IMR-90 (cell line): ENCODE measurements at regions not wholly inside any gene's neighbourhood (a gene's known extent, or its start where the extent isn't known, plus 50 kb on each side); places are given as distances from the start of the nearest gene placed in this dataset.
A peak's percentile ranks its signal among the peaks of the same experiment; 100 is the strongest.

Experiments
- ATAC-seq: fragments of 200-7000 bp; cut with Tn5 transposase; 2 replicates; pipeline ENCODE4 v1.9.1; 2020; ENCODE audit warnings: low read depth, mild to moderate bottlenecking, moderate library complexity
- BruUV-seq: library from RNA; stranded (reverse); fragments of 400-500 nt; replicated peaks from 2 replicates; lab custom pipeline; 2021; lab: Mats Ljungman, UMichigan
- CTCF ChIA-PET: fragments of 300-600 bp; formaldehyde crosslinking; extraction: SDS; loops from one replicate; lab custom pipeline; 2021; ENCODE audit warnings: antibody characterized with exemption; lab: Yijun Ruan, JAX
- POLR2A ChIA-PET: fragments of 300-600 bp; sonication (Branson Sonifier 250); formaldehyde crosslinking; loops from one replicate; lab custom pipeline; 2022; ENCODE audit warnings: antibody characterized with exemption; ENCODE audit not compliant: unreplicated experiment; lab: Charles Lee
- DNase-seq: peaks from one replicate; pipeline ENCODE4 v3.0.0; 2013
- H2AFZ ChIP-seq: replicated peaks from 2 replicates; pipeline ENCODE3; 2013; ENCODE audit warnings: low read length, mild to moderate bottlenecking; ENCODE audit not compliant: poor library complexity
- H2AK5ac ChIP-seq: 2 replicates; pipeline ENCODE4 v1.6.1; 2013; ENCODE audit warnings: low read depth, low read length, inconsistent platforms
- H2AK9ac ChIP-seq: replicated peaks from 2 replicates; pipeline ENCODE3; 2013; ENCODE audit warnings: mild to moderate bottlenecking, low read depth, low read length, moderate library complexity; ENCODE audit not compliant: poor library complexity
- H2BK120ac ChIP-seq: 2 replicates; pipeline ENCODE4 v1.6.1; 2013; ENCODE audit warnings: low read depth, low read length, inconsistent platforms
- H2BK15ac ChIP-seq: 3 replicates; pipeline ENCODE4 v1.6.1; 2013; ENCODE audit warnings: low read depth, low read length, inconsistent platforms
- H2BK20ac ChIP-seq: 2 replicates; pipeline ENCODE4 v1.6.1; 2013; ENCODE audit warnings: low read depth, mild to moderate bottlenecking, inconsistent platforms, low read length, moderate library complexity
- H2BK5ac ChIP-seq: 2 replicates; pipeline ENCODE4 v1.6.1; 2013; ENCODE audit warnings: mild to moderate bottlenecking, low read depth, low read length, inconsistent platforms; ENCODE audit not compliant: poor library complexity, severe bottlenecking
- H3K14ac ChIP-seq: replicated peaks from 2 replicates; pipeline ENCODE4 v1.6.1; 2013; ENCODE audit warnings: low read depth, low read length, inconsistent platforms
- H3K18ac ChIP-seq: 2 replicates; pipeline ENCODE4 v1.6.1; 2013; ENCODE audit warnings: low read depth, low read length, control low read depth
- H3K23ac ChIP-seq: 2 replicates; pipeline ENCODE4 v1.6.1; 2013; ENCODE audit warnings: low read depth, low read length, inconsistent platforms
- H3K27ac ChIP-seq: 2 replicates; pipeline ENCODE4 v1.5.1; 2013; ENCODE audit warnings: mild to moderate bottlenecking, control low read depth, low read length; ENCODE audit not compliant: insufficient read depth
- H3K27me3 ChIP-seq: 2 replicates; pipeline ENCODE4 v1.6.1; 2013; ENCODE audit warnings: low read length; ENCODE audit not compliant: control insufficient read depth, insufficient read depth
- H3K36me3 ChIP-seq: 2 replicates; pipeline ENCODE4 v1.6.1; 2013; ENCODE audit warnings: low read length, mixed read lengths; ENCODE audit not compliant: control insufficient read depth, insufficient read depth
- H3K4ac ChIP-seq: 2 replicates; pipeline ENCODE4 v1.6.1; 2013; ENCODE audit warnings: low read depth, low read length, inconsistent platforms
- H3K4me1 ChIP-seq: 2 replicates; pipeline ENCODE4 v1.6.1; 2013; ENCODE audit warnings: low read length, mixed read lengths; ENCODE audit not compliant: control insufficient read depth, insufficient read depth
- H3K4me2 ChIP-seq: 2 replicates; pipeline ENCODE4 v1.6.1; 2013; ENCODE audit warnings: low read depth, mild to moderate bottlenecking, control low read depth, low read length, moderate library complexity
- H3K4me3 ChIP-seq: 2 replicates; pipeline ENCODE4 v1.5.1; 2013; ENCODE audit warnings: low read depth, mild to moderate bottlenecking, control low read depth, low read length, moderate library complexity; ENCODE audit not compliant: insufficient read depth
- H3K56ac ChIP-seq: 2 replicates; pipeline ENCODE4 v1.6.1; 2013; ENCODE audit warnings: low read length, inconsistent platforms; ENCODE audit not compliant: insufficient read depth; ENCODE audit errors: extremely low read depth
- H3K79me1 ChIP-seq, 2 experiments: 2 replicates each; pipeline ENCODE4 v1.6.1; 2013; ENCODE audit warnings: low read length in 2 of 2, inconsistent platforms in 1 of 2, low read depth in 1 of 2
- H3K9ac ChIP-seq: 2 replicates; pipeline ENCODE4 v1.6.1; 2013; ENCODE audit warnings: low read depth, low read length, control low read depth
- H3K9me1 ChIP-seq: 2 replicates; pipeline ENCODE4 v1.6.1; 2013; ENCODE audit warnings: low read length, inconsistent platforms; ENCODE audit not compliant: insufficient read depth
- H3K9me3 ChIP-seq: 2 replicates; pipeline ENCODE4 v1.6.1; 2013; ENCODE audit warnings: low read length; ENCODE audit not compliant: control insufficient read depth, insufficient read depth
- H4K20me1 ChIP-seq: 2 replicates; pipeline ENCODE4 v1.6.1; 2013; ENCODE audit warnings: low read length, inconsistent platforms; ENCODE audit not compliant: insufficient read depth
- H4K5ac ChIP-seq: 2 replicates; pipeline ENCODE4 v1.6.1; 2013; ENCODE audit warnings: mild to moderate bottlenecking, low read depth, low read length, control low read depth
- H4K8ac ChIP-seq, 2 experiments: 2 replicates each; pipeline ENCODE4 v1.6.1; 2013; ENCODE audit warnings: low read depth in 2 of 2, low read length in 2 of 2, control low read depth in 1 of 2, inconsistent platforms in 1 of 2
- H4K91ac ChIP-seq: 2 replicates; pipeline ENCODE4 v1.6.1; 2013; ENCODE audit warnings: low read depth, low read length, inconsistent platforms; ENCODE audit not compliant: insufficient read depth
- BHLHE40 ChIP-seq: fragments of 150-350 bp; IDR thresholded peaks from 2 replicates; pipeline ENCODE4 v1.6.1; 2016; ENCODE audit warnings: mild to moderate bottlenecking, low read depth, low read length
- CEBPB ChIP-seq: IDR thresholded peaks from 2 replicates; pipeline ENCODE4 v1.6.1; 2012; ENCODE audit warnings: low read depth, low read length, improper control_type of control experiment
- CHD1 ChIP-seq: IDR thresholded peaks from 2 replicates; pipeline ENCODE4 v1.6.1; 2012; ENCODE audit warnings: low read depth, low read length, improper control_type of control experiment
- MAZ ChIP-seq: IDR thresholded peaks from 2 replicates; pipeline ENCODE4 v1.6.1; 2012; ENCODE audit warnings: low read depth, mild to moderate bottlenecking, low read length, improper control_type of control experiment, moderate library complexity, borderline replicate concordance
- MXI1 ChIP-seq: IDR thresholded peaks from 2 replicates; pipeline ENCODE4 v1.6.1; 2012; ENCODE audit warnings: low read depth, mild to moderate bottlenecking, low read length, moderate library complexity, borderline replicate concordance
- POLR2A ChIP-seq: IDR thresholded peaks from 2 replicates; pipeline ENCODE4 v1.6.1; 2012; ENCODE audit warnings: mild to moderate bottlenecking, low read depth, low read length
- RAD21 ChIP-seq: IDR thresholded peaks from 2 replicates; pipeline ENCODE4 v1.6.1; 2012; ENCODE audit warnings: low read length, improper control_type of control experiment
- RCOR1 ChIP-seq: IDR thresholded peaks from 2 replicates; pipeline ENCODE4 v1.6.1; 2012; ENCODE audit warnings: mild to moderate bottlenecking, low read length, improper control_type of control experiment; ENCODE audit not compliant: insufficient replicate concordance
- RFX5 ChIP-seq: IDR thresholded peaks from 2 replicates; pipeline ENCODE4 v1.8.0; 2012; ENCODE audit warnings: low read depth, mild to moderate bottlenecking, low read length, moderate library complexity
- SMC3 ChIP-seq: fragments of 150-350 bp; IDR thresholded peaks from 2 replicates; pipeline ENCODE4 v1.6.1; 2016; ENCODE audit warnings: low read depth, mild to moderate bottlenecking, antibody characterized with exemption, low read length, moderate library complexity
- WGBS, 2 experiments: methylation state at CpG; one replicate each; pipeline versions ENCODE4 v1.1.5 to v1.1.7; 2013; ENCODE audit warnings: missing lambda C conversion rate in 2 of 2; ENCODE audit not compliant: insufficient read length in 1 of 2; ENCODE audit errors: extremely low coverage in 2 of 2; 5-methylcytosine and 5-hydroxymethylcytosine counted together
- dilution Hi-C: fragments of 300-500 bp; cut with HindIII; formaldehyde crosslinking; loops from one replicate; pipeline ENCODE4 v1.14.3; 2018; ENCODE audit warnings: low sequenced_read_pairs; ENCODE audit not compliant: unreplicated experiment
- in situ Hi-C: fragments of 300-500 bp; cut with MboI; formaldehyde crosslinking; loops from 3 replicates; pipeline ENCODE4 v1.14.3; 2019; ENCODE audit warnings: low sequenced_read_pairs, inconsistent platforms, mixed read lengths
- intact Hi-C: fragments of 100-400 bp; cut with micrococcal nuclease; formaldehyde crosslinking; loops from 2 replicates; pipeline ENCODE4 v1.10.0; 2022
- TF ChIP-seq, protein P1 (sequence below): fragments of 150-350 bp; IDR thresholded peaks from 2 replicates; pipeline ENCODE4 v1.6.1; 2016; ENCODE audit warnings: low read depth, mild to moderate bottlenecking, low read length, moderate library complexity, borderline replicate concordance
- TF ChIP-seq, protein P2 (sequence below): conservative IDR thresholded peaks from 2 replicates; pipeline ENCODE4 v1.5.1; 2012; ENCODE audit warnings: mild to moderate bottlenecking, low read depth, low read length, improper control_type of control experiment
- TF ChIP-seq, protein P3 (sequence below): fragments of 150-350 bp; IDR thresholded peaks from 2 replicates; pipeline ENCODE4 v1.6.1; 2017; ENCODE audit warnings: mild to moderate bottlenecking, antibody characterized with exemption, low read length, low read depth

DNA sequence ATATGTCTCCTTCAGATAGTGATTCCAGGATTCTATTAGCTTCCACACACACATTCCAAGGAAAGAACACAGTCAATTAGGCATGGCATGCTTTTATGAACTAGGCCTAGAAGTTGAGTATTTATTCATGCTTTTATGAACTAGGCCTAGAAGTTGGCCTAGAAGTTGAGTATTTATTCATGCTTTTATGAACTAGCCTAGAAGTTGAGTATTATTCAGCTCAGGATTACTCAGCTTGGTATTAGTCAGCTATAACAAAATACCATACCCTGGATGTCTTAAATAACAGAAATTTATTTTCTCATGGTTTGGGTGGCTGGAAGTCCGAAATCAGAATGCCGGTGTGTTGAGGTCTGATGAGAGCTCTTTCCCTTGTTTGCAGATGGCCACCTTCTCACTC lies 442.7 kb upstream of the FLRT2 start:
- peak; percentile 75 for ATAC-seq

More for the DNA sequence above, 442.7 kb upstream of the FLRT2 start:
- Histone ChIP-seq H4K5ac (no peak overlapping the region), H3K36me3 (no peaks in the 10 kb centered on the region), H3K23ac (no peak overlapping the region), H2BK120ac (no peak overlapping the region), H3K27ac (no peak overlapping the region), H3K9ac (no peak overlapping the region), H3K4ac (no peak overlapping the region), H3K27me3 (no peaks in the 10 kb centered on the region), H3K56ac (no peak overlapping the region), H4K91ac (no peak overlapping the region), H3K79me1 (no peaks in the 10 kb centered on the region), H3K18ac (no peak overlapping the region), H3K9me1 (no peaks in the 10 kb centered on the region), H3K14ac (no peak overlapping the region), H2BK15ac (no peak overlapping the region), H4K20me1 (no peaks in the 10 kb centered on the region), H2BK5ac (no peak overlapping the region), H3K9me3 (no peaks in the 10 kb centered on the region), H2AK5ac (no peak overlapping the region), H3K4me3 (no peak overlapping the region), H2AK9ac (no peak overlapping the region), H4K8ac (no peak overlapping the region), H3K4me2 (no peak overlapping the region), H2BK20ac (no peak overlapping the region), H2AFZ (no peak overlapping the region), H3K4me1 (no peaks in the 10 kb centered on the region)
- TF ChIP-seq, protein P1, sequence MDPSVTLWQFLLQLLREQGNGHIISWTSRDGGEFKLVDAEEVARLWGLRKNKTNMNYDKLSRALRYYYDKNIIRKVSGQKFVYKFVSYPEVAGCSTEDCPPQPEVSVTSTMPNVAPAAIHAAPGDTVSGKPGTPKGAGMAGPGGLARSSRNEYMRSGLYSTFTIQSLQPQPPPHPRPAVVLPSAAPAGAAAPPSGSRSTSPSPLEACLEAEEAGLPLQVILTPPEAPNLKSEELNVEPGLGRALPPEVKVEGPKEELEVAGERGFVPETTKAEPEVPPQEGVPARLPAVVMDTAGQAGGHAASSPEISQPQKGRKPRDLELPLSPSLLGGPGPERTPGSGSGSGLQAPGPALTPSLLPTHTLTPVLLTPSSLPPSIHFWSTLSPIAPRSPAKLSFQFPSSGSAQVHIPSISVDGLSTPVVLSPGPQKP: no peak
- TF ChIP-seq SMC3: no peak
- TF ChIP-seq RCOR1: no peak
- no peak for TF ChIP-seq RAD21
- no peak for TF ChIP-seq MXI1
- TF ChIP-seq BHLHE40: no peak
- TF ChIP-seq RFX5: no peak
- TF ChIP-seq MAZ: no peak
- no peak for TF ChIP-seq CHD1
- TF ChIP-seq CEBPB: no peak
- TF ChIP-seq POLR2A: no peak
- TF ChIP-seq, protein P2, sequence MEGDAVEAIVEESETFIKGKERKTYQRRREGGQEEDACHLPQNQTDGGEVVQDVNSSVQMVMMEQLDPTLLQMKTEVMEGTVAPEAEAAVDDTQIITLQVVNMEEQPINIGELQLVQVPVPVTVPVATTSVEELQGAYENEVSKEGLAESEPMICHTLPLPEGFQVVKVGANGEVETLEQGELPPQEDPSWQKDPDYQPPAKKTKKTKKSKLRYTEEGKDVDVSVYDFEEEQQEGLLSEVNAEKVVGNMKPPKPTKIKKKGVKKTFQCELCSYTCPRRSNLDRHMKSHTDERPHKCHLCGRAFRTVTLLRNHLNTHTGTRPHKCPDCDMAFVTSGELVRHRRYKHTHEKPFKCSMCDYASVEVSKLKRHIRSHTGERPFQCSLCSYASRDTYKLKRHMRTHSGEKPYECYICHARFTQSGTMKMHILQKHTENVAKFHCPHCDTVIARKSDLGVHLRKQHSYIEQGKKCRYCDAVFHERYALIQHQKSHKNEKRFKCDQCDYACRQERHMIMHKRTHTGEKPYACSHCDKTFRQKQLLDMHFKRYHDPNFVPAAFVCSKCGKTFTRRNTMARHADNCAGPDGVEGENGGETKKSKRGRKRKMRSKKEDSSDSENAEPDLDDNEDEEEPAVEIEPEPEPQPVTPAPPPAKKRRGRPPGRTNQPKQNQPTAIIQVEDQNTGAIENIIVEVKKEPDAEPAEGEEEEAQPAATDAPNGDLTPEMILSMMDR: no peak
- TF ChIP-seq, protein P3, sequence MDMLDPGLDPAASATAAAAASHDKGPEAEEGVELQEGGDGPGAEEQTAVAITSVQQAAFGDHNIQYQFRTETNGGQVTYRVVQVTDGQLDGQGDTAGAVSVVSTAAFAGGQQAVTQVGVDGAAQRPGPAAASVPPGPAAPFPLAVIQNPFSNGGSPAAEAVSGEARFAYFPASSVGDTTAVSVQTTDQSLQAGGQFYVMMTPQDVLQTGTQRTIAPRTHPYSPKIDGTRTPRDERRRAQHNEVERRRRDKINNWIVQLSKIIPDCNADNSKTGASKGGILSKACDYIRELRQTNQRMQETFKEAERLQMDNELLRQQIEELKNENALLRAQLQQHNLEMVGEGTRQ: no peak
- ChIA-PET POLR2A (no interaction called here), CTCF (no interaction called here)
- no CpG with 5 or more reads among the region's 2 CpGs for WGBS, 2 experiments
- dilution Hi-C loops (no loop called here), intact Hi-C loops (loop anchor here (10.0 kb wide), 1 partner anchor 438 kb away; no protein-coding TSS in a partner anchor), in situ Hi-C loops (no loop called here)
- peak; percentile 38 for DNase-seq
- no TSS peak for BruUV-seq
